NCI-H1092 treated with DMSO at 0.1 percent for 48 hours (cell line): ENCODE measurements at regions not wholly inside any gene's neighbourhood (a gene's known extent, or its start where the extent isn't known, plus 50 kb on each side); places are given as distances from the start of the nearest gene placed in this dataset.
"Not testable (repeated sequence)": the region's sequence is repeated elsewhere in the genome, so short reads cannot be mapped to it uniquely, and the experiment has no call there.

ENCODE experiments used
- DNase-seq: peaks from one replicate; lab custom pipeline; 2025; lab: John Stamatoyannopoulos, UW

DNA sequence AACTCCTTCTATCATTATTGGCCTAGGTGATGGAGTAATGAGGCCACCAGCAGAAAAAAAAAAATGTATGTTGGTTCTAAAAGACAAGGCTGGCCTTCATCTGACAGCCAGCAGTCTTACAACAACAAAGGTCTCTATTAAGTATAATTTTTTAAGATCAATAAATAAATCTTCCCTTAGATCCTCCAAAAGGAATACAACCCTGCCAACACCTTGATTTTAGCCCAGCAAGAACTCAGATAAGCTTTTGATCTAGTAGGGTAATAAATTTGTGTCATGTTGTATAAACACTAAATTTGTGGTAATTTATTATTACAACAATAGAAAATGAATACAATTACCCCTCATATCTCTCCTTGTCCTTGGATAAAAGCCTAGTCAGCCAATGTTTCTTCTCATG is 633.2 kb upstream of the FAM174A start:
- DNase-seq: no peak

DNA sequence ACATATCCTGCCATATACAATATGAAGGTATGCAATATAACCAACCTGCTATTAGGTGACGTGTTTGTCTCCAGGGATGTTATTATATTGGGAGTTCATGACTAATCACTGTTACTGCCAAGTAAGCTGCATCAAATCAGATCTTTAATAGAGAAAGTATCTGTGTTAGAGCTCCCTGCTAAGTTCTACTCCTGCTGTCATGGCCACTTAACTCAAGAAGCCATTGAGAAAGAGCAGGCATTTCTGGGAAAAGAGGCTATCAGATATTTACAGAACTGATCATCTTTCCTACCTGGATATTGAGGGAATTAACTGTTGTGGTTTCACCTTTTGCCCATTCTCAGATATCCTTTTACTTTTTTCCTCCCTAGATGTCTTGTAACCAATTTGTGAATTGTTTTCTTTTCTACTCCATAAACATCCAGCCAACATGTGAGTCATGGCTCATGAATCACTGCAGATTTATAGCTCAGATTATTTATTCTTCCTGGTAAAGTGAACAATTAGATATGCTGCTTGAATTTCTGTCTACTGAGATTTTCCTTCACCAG is 634.8 kb upstream of the FAM174A start:
- no peak for DNase-seq

DNA sequence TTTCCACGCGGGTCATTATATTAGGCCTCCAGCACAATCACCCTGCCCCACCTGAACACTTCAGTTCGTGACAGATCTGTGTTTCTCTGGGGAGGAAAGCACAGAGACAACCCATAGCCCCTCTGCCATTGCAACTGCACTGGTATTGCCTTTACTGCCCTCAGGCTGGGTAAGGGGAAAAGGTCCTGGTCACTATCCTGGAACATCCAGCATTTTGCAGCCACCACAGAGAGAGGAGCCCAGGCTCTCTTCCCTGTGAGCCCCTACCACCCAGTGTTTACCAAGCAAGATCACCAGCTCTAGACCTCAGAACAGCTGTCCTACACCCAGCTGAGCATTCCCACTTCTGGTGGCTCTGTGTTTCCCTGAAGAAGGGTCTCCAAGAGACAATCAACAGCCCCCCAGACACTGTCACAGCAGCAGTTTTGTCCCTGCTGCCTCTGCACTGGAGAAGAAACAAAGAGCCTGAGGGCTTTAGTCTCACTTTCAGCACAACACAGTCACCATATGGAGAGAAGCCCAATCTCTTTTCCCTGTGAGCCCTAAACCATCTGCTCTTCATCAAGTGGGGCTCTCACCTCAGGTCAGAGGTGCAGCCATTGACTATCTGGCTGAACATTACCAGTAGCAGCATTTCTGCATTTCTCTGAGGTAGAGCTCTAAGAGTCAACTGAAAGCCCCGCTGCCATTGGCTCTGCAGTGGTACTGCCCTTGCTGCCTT is 655.2 kb upstream of the FAM174A start:
- DNase-seq: no peak

DNA sequence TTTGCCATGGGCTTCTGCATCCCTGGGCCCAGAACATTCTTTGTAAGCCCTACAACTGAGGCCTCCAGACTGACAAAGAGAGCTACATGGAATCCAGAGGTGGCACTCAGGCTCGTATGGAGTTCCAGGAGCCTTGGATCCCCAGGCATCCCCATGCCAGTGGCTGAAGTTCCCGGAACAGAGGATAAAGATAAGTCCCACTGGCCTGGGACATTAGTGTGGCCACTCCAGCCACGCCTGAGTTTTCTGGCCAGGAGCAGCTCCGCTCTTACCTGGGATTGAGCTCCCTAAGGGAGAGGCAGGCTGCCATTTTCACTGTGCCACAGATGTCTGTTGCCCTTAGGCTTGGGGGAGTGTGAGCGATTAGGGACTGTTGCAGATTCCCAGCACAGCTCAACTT is 656.3 kb upstream of the FAM174A start:
- DNase-seq: no peak

DNA sequence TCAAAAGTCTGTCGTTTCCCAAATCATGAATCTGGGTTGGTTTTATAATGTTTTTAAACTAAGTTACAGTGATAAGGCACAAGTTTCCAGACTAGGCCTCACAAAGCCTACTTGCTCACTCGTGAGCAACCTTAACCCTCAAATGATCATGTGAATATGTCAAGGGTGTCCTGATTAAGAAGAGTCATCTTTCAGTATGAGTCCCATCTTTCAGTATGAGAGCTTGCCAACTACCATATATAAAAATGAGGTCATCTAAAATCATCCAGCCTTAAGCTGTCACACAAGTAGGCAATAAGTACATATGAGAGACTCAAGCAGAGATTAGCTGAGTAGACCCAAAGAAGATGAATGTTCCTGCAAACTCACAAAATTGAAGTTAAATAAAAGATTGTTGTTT is 668.4 kb upstream of the FAM174A start:
- no peak for DNase-seq

DNA sequence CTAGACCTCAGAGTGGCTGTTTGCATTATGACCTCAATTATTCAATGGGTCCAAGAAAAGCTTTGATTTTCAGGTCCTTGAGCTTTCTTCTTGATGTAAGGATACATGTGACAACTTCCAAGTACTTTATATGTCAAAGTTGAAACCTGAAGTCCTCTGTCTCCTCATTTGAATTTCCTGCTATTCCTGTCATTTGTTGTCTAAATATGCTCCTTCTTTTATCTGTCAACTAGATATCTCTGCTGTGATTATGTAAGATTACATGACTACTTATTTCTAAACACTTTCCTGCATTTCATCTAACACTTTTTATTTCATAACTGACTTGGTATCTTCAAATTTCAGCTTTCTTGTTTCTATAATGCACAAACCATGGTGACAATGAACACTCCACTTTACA is 670.0 kb upstream of the FAM174A start:
- no peak for DNase-seq

DNA sequence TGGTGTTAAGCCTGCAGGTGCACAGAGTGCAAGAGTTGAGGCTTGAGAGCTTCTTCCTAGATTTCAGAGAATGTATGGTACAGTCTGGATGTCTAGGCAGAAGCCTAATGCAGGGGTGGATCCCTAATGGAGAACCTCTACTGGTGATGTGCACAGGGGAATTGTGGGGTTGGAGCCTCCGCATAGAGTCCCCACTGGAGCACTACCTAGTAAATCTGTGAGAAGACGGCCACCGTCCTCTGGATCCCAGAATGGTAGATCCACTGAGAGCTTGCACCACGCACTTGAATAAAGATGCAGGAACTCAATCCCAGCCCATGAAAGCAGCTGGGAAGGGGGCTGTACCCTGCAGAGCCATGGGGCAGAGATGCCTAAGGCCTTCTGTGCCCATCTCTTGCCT is 699.4 kb upstream of the FAM174A start:
- no peak for DNase-seq

DNA sequence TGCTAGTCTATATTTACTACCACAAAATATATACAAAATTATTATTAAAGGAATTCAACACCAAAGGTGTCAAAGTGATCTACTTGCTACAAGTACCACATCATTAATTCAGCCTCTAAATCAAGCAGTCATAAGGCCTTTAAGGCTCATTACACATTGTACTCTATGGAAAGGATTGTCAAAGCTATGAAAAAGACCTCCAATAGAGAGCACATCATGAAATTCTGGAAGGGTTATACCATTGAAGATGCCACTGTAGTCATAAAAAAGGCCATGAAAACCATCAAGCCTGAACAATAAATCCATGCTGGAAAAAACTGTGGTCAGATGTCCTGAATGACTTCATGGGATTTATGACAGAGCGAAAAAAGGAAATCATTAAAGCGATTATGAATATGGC is 708.0 kb upstream of the FAM174A start:
- DNase-seq: no peak

DNA sequence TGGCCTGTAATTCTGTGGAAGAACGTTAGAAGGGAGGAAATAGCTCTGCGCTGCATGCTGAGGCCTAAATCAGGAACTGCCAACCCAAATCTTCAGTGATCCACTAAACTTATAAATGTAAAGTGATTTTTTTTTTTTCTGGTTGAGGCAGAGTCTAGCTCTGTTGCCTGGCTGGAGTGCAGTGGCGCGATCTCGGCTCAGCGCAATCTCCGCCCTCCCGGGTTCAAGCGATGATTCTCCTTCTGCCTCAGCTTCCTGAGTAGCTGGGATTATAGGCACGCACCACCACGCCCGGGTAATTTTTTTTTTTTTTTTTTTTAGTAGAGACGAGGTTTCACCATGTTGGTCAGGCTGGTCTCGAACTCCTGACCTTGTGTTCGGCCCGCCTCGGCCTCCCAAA is 717.4 kb upstream of the FAM174A start:
- DNase-seq: no peak

DNA sequence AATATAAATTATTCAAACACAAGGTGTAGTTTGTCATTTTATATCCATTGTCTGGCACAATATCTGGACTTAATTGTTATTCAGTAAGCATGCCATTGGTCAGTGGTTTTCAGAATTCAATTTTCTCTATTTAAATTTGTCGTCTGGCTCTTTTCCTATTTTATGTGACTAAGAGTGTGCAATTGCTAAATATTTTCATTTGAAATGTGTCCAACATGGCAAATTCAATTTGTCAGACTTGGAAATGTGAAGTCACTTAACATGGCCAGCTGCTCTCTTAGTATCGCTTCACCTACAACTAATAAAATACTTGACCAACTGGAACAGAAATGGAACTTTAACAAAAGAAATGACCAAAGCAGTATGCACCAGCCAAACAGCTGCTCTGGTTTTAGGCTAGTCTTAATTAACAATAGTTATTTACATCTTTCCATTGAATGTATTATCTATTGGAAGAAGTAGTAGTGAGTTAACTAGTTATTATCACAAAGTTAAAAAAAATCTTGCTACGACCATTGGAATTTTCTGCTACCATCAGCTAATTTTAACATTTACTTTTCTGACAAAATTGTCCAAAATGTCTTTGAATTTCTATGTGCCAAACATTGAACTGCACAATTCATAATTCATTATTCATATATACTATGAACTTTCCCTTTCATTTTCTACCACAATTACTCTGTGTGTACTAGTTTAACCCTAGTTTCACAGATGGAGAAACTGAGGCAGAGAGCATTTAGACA is 720.7 kb upstream of the FAM174A start:
- no peak for DNase-seq

DNA sequence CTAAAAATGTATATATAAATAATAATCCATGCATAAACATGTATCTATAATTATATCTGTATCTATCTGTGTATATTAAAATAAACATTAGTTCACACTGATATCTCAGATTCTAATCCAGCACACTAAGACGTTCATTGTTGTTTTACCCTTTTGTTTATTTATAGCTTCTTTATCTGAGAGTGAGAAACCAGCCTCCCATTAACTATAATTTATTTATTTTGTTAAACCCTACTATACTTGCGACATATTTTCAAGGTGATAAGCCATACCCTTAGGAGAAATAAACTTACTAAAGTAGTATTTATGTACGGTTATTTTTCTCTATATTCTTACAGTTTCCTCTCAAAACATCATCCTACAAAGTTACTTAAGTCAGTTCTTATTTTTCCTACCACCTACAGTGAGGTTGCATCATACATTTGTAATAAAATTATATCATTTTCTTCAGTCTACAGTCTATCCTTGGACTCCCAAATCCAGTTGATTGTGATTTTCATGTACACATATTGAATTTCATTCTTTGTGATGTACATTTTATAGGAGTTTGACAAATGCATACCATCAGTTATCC is 726.4 kb upstream of the FAM174A start:
- no peak for DNase-seq

DNA sequence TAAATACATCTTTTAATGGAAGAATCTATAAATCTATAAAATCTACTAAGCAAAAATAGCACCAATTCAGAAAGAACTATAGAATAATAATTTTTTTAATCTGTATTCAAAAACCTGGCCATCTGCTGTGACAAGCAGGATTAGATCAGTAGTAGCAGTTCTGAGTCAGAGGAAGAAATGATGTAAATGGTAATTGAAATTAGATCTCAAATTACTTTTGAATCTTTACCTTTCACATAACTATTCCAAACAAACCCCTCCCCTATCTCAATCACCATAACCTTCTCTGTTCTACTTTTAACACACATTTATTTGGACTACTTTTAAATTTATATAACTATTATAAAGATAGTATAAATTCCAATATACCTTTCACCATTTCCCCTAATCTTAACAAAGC is 727.8 kb upstream of the FAM174A start:
- DNase-seq: no peak

DNA sequence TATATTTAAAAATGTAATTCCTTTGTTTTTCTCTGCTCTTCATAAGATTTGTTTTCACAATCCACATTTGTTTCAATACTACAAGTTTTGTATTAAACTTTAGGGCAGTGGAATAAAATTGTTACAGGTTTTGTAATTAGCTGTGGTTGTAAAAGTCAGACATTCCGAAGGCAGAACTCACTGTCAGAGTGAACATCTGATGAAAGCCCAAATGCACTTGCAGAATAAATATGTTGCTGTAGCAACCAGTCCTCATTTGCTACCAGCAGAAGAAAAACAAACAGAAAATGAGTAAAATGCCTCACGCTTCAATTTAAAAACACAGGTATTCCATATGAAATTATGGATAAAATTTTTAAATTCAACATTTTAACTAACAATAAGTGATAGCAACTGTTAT is 740.1 kb upstream of the FAM174A start:
- no peak for DNase-seq

DNA sequence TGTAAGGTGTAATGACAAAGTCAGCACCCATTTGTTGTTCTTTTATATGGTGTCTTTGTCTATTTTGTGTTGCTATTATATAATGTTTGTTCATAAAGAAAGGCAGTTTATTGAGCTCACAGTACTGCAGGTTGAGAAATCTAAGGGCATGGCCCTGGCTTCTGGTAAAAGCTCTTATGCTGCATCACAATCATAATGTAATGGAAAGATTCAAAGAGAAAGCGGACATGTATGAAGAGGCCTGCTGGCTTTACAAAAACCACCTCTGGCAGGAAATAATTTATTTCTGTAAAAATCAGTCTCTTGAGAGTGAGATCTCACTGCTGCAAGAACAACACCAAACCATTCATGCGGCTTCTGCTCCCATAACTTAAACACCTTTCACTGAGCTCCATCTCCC is 746.7 kb upstream of the FAM174A start:
- no peak for DNase-seq

DNA sequence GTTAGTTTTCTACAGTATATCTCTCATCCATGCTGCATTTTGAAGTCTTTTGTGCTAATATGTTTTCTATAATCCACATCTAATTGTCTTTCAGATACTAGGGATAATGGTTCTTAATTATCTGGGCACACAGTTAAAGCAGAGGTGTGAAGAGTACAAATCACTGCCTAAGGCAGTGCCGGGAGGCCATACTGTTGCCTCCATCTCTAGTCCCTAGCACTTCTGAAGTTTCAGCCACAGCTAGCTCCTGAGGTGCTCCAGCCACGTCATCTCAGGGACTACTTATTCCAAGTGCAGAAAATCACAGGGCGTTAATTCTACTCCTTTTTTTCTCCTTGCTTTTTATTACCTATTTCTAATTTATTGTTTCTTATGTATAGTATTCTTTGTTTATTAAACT is 760.0 kb upstream of the FAM174A start:
- DNase-seq: no peak

DNA sequence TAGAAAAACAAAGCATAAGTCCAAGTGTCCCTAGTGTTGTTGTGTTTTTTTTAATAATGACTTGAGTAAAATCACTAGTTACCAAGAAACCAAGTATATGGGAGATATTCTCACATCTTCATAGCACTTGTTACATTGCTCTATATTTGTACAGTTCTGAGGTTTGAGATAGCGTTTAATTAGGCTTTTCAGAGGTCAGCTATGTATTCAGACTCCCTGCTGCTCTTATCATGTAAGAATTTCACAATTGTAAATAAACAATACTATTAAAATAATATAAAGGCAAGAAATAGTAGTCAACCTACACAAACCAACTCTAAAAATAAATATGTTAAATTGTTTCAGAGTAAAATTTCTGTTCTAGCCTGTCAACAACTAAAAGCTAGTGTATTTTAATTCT is 761.9 kb upstream of the FAM174A start:
- DNase-seq: no peak

DNA sequence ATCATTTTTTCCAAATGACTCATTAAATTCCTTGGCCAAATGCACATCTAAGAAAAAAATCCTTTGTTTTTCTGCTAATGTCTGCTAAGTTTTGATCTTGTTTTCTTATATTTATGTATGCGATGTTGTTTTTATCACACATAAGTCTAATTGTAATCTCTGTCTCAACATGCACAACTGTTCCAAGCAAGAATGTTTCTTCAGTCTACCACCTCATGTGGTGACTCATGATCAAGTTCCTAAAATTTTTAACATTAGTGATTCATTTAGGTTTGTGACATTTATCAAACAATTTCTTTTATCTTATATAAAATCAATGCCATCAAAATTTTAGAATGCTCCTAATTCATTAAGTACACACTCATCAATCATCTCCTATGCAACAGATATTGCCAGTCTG is 763.9 kb upstream of the FAM174A start:
- no peak for DNase-seq

DNA sequence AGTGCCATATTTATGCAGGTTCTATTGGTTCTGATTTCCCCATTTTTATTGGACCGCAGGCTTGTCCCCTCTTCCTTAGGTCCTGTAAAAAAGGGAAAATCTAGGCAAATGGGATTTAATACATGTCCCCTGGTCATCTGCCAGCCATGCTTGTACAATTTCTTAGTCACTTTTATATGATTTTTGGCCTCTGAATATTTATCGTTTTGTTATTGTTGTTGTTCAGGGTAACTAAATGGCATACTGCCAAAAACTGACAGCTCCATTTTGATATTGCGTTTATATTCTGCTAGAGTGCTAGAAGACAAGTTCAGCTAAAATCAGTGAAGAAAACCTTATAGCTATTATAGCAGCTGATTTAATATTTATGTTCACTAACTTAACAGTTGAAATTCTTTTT is 770.2 kb upstream of the FAM174A start:
- DNase-seq: no peak

DNA sequence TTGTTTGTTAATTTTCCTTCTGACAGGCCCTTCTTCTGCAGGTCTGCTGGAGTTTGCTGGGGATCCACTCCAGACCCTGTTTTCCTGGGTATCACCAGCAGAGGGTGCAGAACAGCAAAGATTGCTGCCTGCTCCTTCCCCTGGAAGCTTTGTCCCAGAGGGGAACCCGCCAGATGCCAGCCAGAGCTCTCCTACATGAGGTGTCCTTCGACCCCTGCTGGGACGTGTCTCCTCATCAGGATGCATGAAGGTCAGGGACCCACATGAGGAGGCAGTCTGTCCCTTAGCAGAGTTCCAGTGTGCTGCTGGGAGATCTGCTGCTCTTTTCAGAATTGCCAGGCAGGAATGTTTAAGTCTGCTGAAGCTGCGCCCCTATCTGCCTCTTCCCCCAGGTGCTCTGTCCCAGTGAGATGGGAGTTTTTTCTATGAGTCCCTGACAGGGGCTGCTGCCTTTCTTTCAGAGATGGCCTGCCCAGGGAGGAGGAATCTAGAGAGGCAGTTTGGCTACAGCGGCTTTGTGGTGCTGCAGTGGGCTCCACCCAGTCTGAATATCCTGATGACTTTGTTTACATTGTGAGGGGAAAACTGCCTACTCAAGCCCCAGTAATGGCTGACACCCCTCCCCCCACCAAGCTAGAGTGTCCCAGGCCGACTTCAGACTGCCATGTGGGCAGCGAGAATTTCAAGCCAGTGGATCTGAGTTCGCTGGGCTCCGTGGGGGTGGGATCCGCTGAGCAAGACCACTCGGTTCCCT is 772.0 kb upstream of the FAM174A start:
- DNase-seq: no peak

DNA sequence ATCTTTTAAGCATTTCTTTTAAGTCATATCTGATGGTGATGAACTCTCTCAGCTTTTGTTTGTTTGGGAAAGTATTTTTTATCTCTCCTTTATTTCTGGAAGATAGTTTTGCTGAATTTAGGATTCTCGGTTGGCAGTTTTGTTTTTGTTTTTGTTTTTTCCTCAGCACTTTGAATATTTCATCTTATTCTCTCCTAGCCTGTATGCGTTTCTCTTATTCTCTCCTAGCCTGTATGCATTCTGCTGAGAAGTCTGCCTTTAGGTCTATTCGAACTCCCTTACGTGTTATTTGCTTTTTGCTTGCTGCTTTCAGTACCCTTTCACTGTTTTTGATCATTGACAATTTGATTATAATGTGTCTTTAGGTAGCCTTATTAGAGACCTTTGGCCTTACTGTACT is 787.8 kb upstream of the FAM174A start:
- DNase-seq: no peak

DNA sequence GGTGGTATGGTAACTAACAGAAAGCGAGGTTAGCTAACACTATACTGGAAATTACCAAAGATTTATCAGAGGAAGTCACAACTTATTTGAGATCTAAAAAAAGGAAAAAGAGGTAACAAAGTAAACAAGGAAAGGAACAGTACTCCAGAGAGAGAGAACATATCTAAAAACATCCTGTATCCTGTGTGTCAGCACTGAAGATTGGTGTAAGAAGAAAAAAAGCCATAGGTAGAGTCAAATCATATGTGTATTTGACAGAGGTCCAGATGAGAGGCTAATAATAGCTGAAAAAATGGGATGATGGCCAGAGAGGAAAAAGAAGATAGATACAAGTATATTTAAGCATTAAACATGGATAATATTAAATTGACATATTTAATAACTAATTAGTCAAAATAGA is 802.0 kb upstream of the FAM174A start:
- DNase-seq: not testable (repeated sequence)

DNA sequence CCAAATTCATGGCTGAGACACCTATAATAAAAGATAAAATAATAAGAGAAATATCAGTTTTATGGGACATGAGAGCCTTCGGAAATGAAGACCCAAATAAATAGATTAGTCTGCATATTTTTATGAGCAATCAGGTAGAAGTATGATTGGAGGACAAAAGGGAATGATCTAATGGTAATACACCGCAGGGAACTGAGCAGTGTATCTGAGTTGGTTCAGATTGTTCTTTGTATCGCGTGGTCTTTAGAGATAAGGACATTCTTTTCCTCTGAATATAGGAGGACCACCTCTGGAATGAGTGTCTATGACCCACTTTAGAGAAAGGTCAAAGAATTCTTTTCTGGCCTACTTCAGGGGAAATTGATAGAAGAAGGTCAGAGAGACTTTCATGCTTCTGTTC is 801.8 kb upstream of the CHD1 start:
- DNase-seq: not testable (repeated sequence)
